ENCODE measurements at regions not wholly inside any gene's neighbourhood (a gene's known extent, or its start where the extent isn't known, plus 50 kb on each side); places are given as distances from the start of the nearest gene placed in this dataset.
"Not testable (repeated sequence)": the region's sequence is repeated elsewhere in the genome, so short reads cannot be mapped to it uniquely, and the experiment has no call there.

DNA sequence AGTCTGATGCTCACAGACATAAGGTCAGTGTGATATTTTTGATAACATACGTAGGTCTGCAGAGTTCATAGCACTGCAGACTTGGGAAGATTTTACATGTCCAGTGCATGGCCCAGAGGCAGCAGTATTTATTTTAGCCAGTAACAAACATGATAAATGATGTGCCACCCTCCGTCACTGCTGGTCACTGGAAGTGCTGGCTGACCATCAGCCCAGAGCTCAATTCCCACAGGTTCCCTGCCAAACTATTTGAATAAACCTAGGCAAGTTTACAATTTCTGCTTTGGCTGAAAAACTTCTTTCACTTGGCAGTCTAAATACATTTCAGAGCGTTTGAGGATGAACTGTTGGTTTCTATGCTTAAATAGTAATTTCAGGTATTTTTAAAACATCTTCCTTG lies 135.5 kb upstream of the EDNRB start:
- DNase-seq (ENCODE audit: low spot score) (no peak), ATAC-seq (ENCODE audit: low read depth) (no peak)
- Histone ChIP-seq H3K9me3 (ENCODE audit: severe bottlenecking) (no peaks in the 10 kb centered on the region), H3K27me3 (ENCODE audit: insufficient read depth, poor library complexity, severe bottlenecking) (no peaks in the 10 kb centered on the region), H3K4me3 (ENCODE audit: severe bottlenecking) (no peak overlapping the region), H3K4me1 (ENCODE audit: insufficient read depth, poor library complexity, severe bottlenecking) (no peaks in the 10 kb centered on the region), H3K27ac (ENCODE audit: poor library complexity, severe bottlenecking) (no peak overlapping the region), H3K36me3 (ENCODE audit: low read depth) (no peaks in the 10 kb centered on the region)
- TF ChIP-seq, protein P1, sequence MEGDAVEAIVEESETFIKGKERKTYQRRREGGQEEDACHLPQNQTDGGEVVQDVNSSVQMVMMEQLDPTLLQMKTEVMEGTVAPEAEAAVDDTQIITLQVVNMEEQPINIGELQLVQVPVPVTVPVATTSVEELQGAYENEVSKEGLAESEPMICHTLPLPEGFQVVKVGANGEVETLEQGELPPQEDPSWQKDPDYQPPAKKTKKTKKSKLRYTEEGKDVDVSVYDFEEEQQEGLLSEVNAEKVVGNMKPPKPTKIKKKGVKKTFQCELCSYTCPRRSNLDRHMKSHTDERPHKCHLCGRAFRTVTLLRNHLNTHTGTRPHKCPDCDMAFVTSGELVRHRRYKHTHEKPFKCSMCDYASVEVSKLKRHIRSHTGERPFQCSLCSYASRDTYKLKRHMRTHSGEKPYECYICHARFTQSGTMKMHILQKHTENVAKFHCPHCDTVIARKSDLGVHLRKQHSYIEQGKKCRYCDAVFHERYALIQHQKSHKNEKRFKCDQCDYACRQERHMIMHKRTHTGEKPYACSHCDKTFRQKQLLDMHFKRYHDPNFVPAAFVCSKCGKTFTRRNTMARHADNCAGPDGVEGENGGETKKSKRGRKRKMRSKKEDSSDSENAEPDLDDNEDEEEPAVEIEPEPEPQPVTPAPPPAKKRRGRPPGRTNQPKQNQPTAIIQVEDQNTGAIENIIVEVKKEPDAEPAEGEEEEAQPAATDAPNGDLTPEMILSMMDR (IDR thresholded peaks at IDR 0.05; ENCODE audit: poor library complexity, severe bottlenecking), result no peak

DNA sequence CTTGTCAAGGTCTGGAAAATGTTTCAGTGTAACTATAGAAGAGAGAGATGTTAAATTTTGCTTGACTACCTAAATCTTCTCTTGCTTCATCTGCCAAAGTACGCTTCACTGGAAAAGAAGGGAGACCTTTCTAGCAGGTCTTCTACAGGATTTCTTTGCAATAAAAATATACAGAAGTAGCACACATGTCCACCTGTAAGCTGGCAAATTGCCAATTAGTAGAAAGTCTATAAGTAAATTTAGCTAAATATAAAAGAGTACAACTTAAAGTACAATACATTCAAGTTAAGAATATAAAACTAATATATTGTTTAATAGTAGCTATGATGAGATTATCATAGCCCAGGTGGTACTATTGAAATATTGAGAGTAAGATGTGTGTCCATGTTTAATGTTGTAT lies 128.5 kb upstream of the EDNRB start:
- H3K4me1 ChIP-seq (ENCODE audit: insufficient read depth, poor library complexity, severe bottlenecking), result no peaks in the 10 kb centered on the region
- DNase-seq (ENCODE audit: low spot score) (no peak), ATAC-seq (ENCODE audit: low read depth) (no peak)

GRCh38 chr13:78046331-78046730 lies 127.7 kb upstream of the EDNRB start:
- H3K27ac ChIP-seq (ENCODE audit: poor library complexity, severe bottlenecking), result no peak overlapping the region
- H3K36me3 ChIP-seq (ENCODE audit: low read depth), result no peaks in the 10 kb centered on the region
- H3K9me3 ChIP-seq (ENCODE audit: severe bottlenecking), result no peaks in the 10 kb centered on the region
- no peaks in the 10 kb centered on the region for H3K27me3 ChIP-seq (ENCODE audit: insufficient read depth, poor library complexity, severe bottlenecking)
- TF ChIP-seq, protein P1 (IDR thresholded peaks at IDR 0.05; ENCODE audit: poor library complexity, severe bottlenecking), result no peak
- ATAC-seq (ENCODE audit: low read depth), result no peak
- no peak overlapping the region for H3K4me3 ChIP-seq (ENCODE audit: severe bottlenecking)
- no peaks in the 10 kb centered on the region for H3K4me1 ChIP-seq (ENCODE audit: insufficient read depth, poor library complexity, severe bottlenecking)
- no peak for DNase-seq (ENCODE audit: low spot score)

More for the DNA sequence above, 128.5 kb upstream of the EDNRB start:
- no peak overlapping the region for H3K4me3 ChIP-seq (ENCODE audit: severe bottlenecking)
- no peak overlapping the region for H3K27ac ChIP-seq (ENCODE audit: poor library complexity, severe bottlenecking)
- H3K36me3 ChIP-seq (ENCODE audit: low read depth), result no peaks in the 10 kb centered on the region
- H3K9me3 ChIP-seq (ENCODE audit: severe bottlenecking), result no peaks in the 10 kb centered on the region
- no peaks in the 10 kb centered on the region for H3K27me3 ChIP-seq (ENCODE audit: insufficient read depth, poor library complexity, severe bottlenecking)
- TF ChIP-seq, protein P1 (IDR thresholded peaks at IDR 0.05; ENCODE audit: poor library complexity, severe bottlenecking), result no peak

DNA sequence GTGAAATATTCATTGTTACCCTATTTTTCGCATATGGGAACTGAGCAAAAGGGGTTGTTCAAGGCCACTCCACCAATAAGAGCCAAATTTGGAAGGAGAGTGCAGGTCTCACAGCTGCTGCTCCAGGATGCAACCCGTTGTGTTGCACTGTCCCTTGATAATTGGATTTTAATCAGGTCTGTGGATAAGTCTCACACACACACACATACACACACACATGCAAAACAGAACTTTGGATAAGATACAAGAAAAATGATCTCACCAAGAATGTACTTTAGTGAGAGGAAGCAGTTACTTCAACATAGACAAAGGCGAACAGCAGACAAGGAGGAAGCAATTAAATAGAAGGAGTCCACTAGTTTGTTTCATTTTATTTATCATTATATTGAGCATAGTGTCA lies 127.3 kb upstream of the EDNRB start:
- ATAC-seq (ENCODE audit: low read depth) (no peak), DNase-seq (ENCODE audit: low spot score) (no peak)
- Histone ChIP-seq H3K4me3 (ENCODE audit: severe bottlenecking) (no peak overlapping the region), H3K27ac (ENCODE audit: poor library complexity, severe bottlenecking) (no peak overlapping the region), H3K4me1 (ENCODE audit: insufficient read depth, poor library complexity, severe bottlenecking) (no peaks in the 10 kb centered on the region), H3K36me3 (ENCODE audit: low read depth) (no peaks in the 10 kb centered on the region), H3K9me3 (ENCODE audit: severe bottlenecking) (no peaks in the 10 kb centered on the region), H3K27me3 (ENCODE audit: insufficient read depth, poor library complexity, severe bottlenecking) (no peaks in the 10 kb centered on the region)
- TF ChIP-seq, protein P1 (IDR thresholded peaks at IDR 0.05; ENCODE audit: poor library complexity, severe bottlenecking), result no peak

GRCh38 chr13:78041366-78041765 lies 122.7 kb upstream of the EDNRB start:
- H3K27me3 ChIP-seq (ENCODE audit: insufficient read depth, poor library complexity, severe bottlenecking); H3K36me3 ChIP-seq (ENCODE audit: low read depth); H3K4me1 ChIP-seq (ENCODE audit: insufficient read depth, poor library complexity, severe bottlenecking); DNase-seq (ENCODE audit: low spot score); ATAC-seq (ENCODE audit: low read depth); H3K9me3 ChIP-seq (ENCODE audit: severe bottlenecking); H3K27ac ChIP-seq (ENCODE audit: poor library complexity, severe bottlenecking); H3K4me3 ChIP-seq (ENCODE audit: severe bottlenecking): not testable (repeated sequence)

Data from RWPE2 (cell line).